Adrenal gland (tissue), 9 donors: ENCODE measurements at regions not wholly inside any gene's neighbourhood (a gene's known extent, or its start where the extent isn't known, plus 50 kb on each side); places are given as distances from the start of the nearest gene placed in this dataset.

Source experiments
- DNase-seq, 7 donors: peaks; one replicate each; pipeline ENCODE4 v3.0.0-alpha.2; 2019 to 2020
- H3K27ac ChIP-seq, 5 donors: fragments of 200-600 bp; sonication (generic) in 4 of 5; 1 replicate in 3 of 5; 2 replicates in 2 of 5; pipeline versions ENCODE4 v1.5.1 to v1.8.0; 2016 to 2020; ENCODE audit warnings: mild to moderate bottlenecking in 1 of 5
- H3K27me3 ChIP-seq: fragments of 200-600 bp; 2 replicates; pipeline ENCODE4 v1.8.0; 2021
- H3K36me3 ChIP-seq, 2 donors: fragments of 200-600 bp; replicated peaks in 1 of 2; 1 replicate in 1 of 2; 2 replicates in 1 of 2; pipeline versions ENCODE4 v1.5.1 to v1.8.0; 2018 to 2022
- H3K4me1 ChIP-seq, 2 donors: fragments of 200-600 bp; replicated peaks in 1 of 2; 1 replicate in 1 of 2; 2 replicates in 1 of 2; pipeline versions ENCODE4 v1.5.1 to v1.8.0; 2018 to 2021
- H3K4me3 ChIP-seq, 4 donors: fragments of 200-600 bp; sonication (generic) in 3 of 4; one replicate each; pipeline ENCODE4 v1.5.1; 2016 to 2018
- H3K9me3 ChIP-seq, 3 donors: fragments of 200-600 bp; sonication (generic) in 1 of 3; replicated peaks in 1 of 3; 1 replicate in 2 of 3; 2 replicates in 1 of 3; pipeline versions ENCODE4 v1.5.1 to v1.8.0; 2016 to 2021
- CTCF ChIP-seq, 6 experiments: fragments of 450-650 bp in 4 of 6; fragments of 200-600 bp in 2 of 6; sonication (generic) in 1 of 6; IDR thresholded peaks; 1 replicate in 5 of 6; 2 replicates in 1 of 6; pipeline versions ENCODE4 v1.5.1 to v1.8.0; 2016 to 2021; ENCODE audit warnings: antibody characterized with exemption in 6 of 6, mild to moderate bottlenecking in 2 of 6, moderate library complexity in 1 of 6
- POLR2A ChIP-seq, 2 donors: fragments of 450-650 bp; IDR thresholded peaks; one replicate each; pipeline ENCODE4 v1.6.1; 2017; ENCODE audit warnings: antibody characterized with exemption in 2 of 2, mild to moderate bottlenecking in 2 of 2, moderate library complexity in 1 of 2
- WGBS, 4 donors: extraction: QIAGEN DNeasy Blood & Tissue Kit in 2 of 4; methylation state at CpG; one replicate each; pipeline versions ENCODE4 v1.1.5 to v1.1.7; 2013 to 2017; 5-methylcytosine and 5-hydroxymethylcytosine counted together
- intact Hi-C, 2 donors: fragments of 100-400 bp; cut with DNase I; formaldehyde crosslinking; loops; one replicate each; pipeline versions ENCODE4 v1.14.1 to v1.15.0; 2022 to 2023
- donor health status: healthy with polysubstance abuse.
- donor health status: Bipolar disorder and iron deficiency.
- donor health status: DM: yes; HTN: yes; CAD: no.
- donor health status: DM: no; HTN: no; CAD: no.
- donor health status: DM: no; HTN: no; CAD: no.

GRCh38 chr1:60621368-60621851 is 461.0 kb upstream of the NFIA start:
- no peaks in the 10 kb centered on the region for H3K9me3 ChIP-seq
- H3K4me1 ChIP-seq, result peaks cover 0 to 7% of the 10 kb centered on the region in 2 donors
- H3K36me3 ChIP-seq, result no peaks in the 10 kb centered on the region
- intact Hi-C loops, result no loop called here
- H3K4me3 ChIP-seq, result no peak overlapping the region
- H3K27me3 ChIP-seq, result no peaks in the 10 kb centered on the region
- TF ChIP-seq POLR2A (IDR thresholded peaks at IDR 0.05) (no peak), CTCF (IDR thresholded peaks at IDR 0.05) (no peak)
- DNase-seq, result peak in 4 of 7 donors; percentile 1 to 59 (median 21)
- WGBS, 4 donors, result 14 to 28% (median 23%) methylated on average over 10 of the region's 10 CpGs
- no peak overlapping the region for H3K27ac ChIP-seq

GRCh38 chr1:60620087-60620486 is 462.3 kb upstream of the NFIA start:
- no peaks in the 10 kb centered on the region for H3K9me3 ChIP-seq
- DNase-seq, result peak in 3 of 7 donors; percentile 11 to 57 (median 29)
- 39 to 55% (median 48%) methylated on average over 7 of the region's 7 CpGs for WGBS, 4 donors
- H3K4me1 ChIP-seq, result peaks cover 0 to 7% of the 10 kb centered on the region in 2 donors
- intact Hi-C loops, result no loop called here
- no peaks in the 10 kb centered on the region for H3K27me3 ChIP-seq
- TF ChIP-seq POLR2A (IDR thresholded peaks at IDR 0.05) (no peak), CTCF (IDR thresholded peaks at IDR 0.05) (no peak)
- no peaks in the 10 kb centered on the region for H3K36me3 ChIP-seq
- peak overlapping the region in 1 of 5 donors; percentile 44 for H3K27ac ChIP-seq
- H3K4me3 ChIP-seq, result no peak overlapping the region

- H3K27me3 ChIP-seq, result no peaks in the 10 kb centered on the region
- intact Hi-C loops, result no loop called here
- no peaks in the 10 kb centered on the region for H3K36me3 ChIP-seq
- 70 to 80% (median 77%) methylated on average over 3 of the region's 3 CpGs for WGBS, 4 donors
- DNase-seq, result no peak
- no peak overlapping the region for H3K4me3 ChIP-seq
- H3K27ac ChIP-seq, result no peak overlapping the region
- TF ChIP-seq CTCF (IDR thresholded peaks at IDR 0.05), result no peak
- TF ChIP-seq POLR2A (IDR thresholded peaks at IDR 0.05), result no peak
- peaks cover 0 to 7% of the 10 kb centered on the region in 2 donors for H3K4me1 ChIP-seq
- no peaks in the 10 kb centered on the region for H3K9me3 ChIP-seq
Observed at GRCh38 chr1:60619581-60619980, 462.8 kb upstream of the NFIA start.

- Histone ChIP-seq H3K27ac (no peak overlapping the region), H3K4me3 (no peak overlapping the region), H3K9me3 (no peaks in the 10 kb centered on the region), H3K36me3 (no peaks in the 10 kb centered on the region), H3K27me3 (no peaks in the 10 kb centered on the region), H3K4me1 (peaks cover 0 to 7% of the 10 kb centered on the region in 2 donors)
- no peak for TF ChIP-seq POLR2A (IDR thresholded peaks at IDR 0.05)
- TF ChIP-seq CTCF (IDR thresholded peaks at IDR 0.05), result no peak
- no peak for DNase-seq
- WGBS, 4 donors, result 86 to 90% (median 87%) methylated on average over 3 of the region's 3 CpGs
- intact Hi-C loops, result no loop called here
Observed at GRCh38 chr1:60615666-60616065, 466.7 kb upstream of the NFIA start.
